Non-pigmented ciliary epithelial cell (primary cell): ENCODE measurements at regions not wholly inside any gene's neighbourhood (a gene's known extent, or its start where the extent isn't known, plus 50 kb on each side); places are given as distances from the start of the nearest gene placed in this dataset.

Experiments
- DNase-seq: peaks from one replicate; pipeline ENCODE4 v3.0.0-alpha.2; 2010; ENCODE audit warnings: low read depth

GRCh38 chr2:15825276-15825980 lies 114.9 kb upstream of the MYCN start:
- DNase-seq: no peak

DNA sequence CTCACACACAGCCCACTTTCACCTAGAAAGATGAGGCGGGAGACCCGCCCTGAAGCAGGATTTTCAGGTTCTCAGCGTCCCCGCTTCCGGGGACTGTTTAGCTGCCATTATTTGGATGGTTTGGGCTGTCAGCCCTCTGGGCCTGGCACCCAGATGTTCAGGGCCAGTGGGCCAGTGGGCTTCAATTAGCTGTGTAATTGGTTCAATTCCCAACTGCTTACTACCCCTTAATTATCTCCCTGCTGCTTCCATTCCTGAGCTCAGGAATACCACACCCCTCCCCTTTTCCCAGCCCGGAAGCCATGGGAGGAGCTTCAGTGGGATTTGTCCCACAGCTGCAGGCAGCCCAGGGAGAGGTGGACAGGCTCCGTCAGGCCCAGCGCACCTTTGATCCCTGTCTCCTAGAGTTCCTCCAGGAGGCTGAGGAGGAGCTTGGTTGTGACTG lies 114.1 kb upstream of the MYCN start:
- DNase-seq: no peak

GRCh38 chr2:15827001-15827400 lies 113.3 kb upstream of the MYCN start:
- DNase-seq: no peak

GRCh38 chr2:15828576-15828975 lies 111.8 kb upstream of the MYCN start:
- DNase-seq: no peak

DNA sequence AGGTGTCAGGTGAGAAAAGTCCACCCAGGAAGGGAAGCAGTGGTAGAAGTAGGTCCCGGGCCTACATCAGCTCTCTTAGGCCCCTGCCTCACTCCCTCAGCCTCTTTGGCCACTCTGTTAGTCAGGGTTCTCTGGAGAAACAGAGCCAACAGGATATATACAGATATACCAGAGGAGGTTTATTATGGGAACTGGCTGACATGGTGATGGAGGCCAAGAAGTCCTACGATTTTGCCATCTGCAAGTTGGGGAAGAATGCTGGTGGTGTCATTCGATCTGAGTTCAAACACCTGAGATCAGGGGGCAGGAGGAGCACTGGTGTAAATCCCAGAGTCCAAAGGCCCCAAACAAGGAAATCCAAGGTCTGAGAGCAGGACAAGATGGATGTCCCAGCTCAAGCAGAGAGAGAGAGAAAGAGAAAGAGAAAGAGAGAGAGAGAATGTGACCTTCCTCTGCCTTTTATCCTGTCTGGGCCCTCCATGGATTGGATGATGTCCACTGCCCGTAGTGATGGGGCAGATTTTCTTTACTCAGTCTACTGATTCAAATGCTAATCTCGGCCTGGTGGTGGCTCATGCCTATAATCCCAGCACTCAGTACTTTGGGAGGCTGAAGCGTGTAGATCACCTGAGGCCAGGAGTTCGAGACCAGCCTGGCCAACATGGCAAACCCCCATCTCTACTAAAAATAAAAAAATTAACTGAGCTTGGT lies 111.1 kb upstream of the MYCN start:
- DNase-seq: no peak

DNA sequence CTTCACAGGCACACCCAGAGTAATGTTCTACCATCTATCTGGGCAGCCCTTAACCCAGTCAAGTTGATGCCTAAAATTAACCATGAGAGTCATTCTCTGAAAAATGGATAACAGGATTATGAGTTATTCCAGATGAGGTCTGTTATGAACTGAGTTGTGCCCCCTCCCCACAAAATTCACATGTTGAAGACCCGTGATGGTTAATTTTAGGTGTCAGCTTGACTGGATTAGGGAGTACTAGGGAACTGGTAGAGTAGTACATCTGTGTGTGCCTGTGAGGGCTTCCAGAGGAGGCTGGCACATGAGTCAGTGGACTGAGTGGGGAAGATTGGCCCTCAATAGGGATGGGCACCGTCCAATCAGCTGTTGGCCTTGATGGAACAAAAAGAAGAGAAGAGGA lies 110.4 kb upstream of the MYCN start:
- DNase-seq: no peak

DNA sequence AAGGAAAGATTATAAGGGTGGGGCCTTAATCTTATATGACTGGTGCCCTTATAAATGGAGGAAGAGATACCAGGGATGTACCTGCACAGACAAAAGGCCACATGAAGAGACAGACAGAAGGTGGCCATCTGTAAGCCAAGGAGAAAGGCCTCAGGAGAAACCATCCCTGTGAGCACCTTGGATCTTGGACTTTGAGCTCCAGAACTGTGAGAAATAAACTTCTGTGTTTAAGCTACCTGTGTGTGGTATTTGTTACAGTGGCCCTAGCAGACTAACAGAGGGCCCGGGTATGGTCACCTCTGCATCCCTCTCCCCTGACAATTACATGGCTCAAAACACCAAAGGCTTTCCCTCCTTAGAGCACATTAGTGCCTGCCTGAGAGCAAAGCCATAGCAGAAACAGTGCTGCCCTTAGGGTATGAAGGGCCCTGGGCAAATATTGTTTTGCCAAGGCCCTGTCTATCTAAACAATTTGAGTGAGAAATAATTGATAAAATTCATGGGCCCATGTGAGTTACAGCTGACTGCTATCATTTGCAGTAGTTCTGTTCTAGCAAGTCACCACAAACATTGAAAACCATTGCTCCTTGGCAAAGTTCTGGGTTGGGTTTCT lies 109.3 kb upstream of the MYCN start:
- DNase-seq: no peak

DNA sequence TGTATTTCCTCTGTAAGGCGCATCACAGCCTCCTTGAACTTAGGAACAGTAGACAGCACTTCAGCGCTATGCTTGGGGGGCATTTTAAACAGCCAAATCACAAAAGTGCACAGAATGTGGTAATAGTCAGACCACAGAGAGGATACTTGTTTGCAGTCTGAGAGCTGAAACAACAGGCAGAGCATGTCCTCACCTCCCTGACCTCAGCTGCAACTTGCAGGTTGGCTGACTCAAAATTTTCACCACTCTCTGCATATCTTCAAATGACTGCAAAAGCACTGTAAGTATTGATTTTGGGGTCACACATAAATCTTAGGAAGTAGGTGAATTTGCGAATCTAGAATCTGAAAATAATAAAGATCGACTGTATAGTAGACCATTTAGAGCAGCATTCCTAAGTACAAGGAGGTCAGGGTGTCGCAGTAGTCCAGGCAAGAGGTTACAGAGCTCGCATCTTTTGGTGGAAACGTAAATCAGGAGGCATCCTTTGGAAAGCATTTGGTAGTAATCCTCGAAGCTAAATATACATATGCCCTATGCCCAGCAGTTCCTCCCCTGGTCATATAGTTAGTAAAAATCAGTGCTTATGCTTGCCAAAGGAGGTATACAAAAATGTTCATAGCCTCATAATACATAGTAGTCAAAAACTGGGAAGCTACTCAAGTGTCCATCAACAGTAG lies 108.2 kb upstream of the MYCN start:
- no peak for DNase-seq

DNA sequence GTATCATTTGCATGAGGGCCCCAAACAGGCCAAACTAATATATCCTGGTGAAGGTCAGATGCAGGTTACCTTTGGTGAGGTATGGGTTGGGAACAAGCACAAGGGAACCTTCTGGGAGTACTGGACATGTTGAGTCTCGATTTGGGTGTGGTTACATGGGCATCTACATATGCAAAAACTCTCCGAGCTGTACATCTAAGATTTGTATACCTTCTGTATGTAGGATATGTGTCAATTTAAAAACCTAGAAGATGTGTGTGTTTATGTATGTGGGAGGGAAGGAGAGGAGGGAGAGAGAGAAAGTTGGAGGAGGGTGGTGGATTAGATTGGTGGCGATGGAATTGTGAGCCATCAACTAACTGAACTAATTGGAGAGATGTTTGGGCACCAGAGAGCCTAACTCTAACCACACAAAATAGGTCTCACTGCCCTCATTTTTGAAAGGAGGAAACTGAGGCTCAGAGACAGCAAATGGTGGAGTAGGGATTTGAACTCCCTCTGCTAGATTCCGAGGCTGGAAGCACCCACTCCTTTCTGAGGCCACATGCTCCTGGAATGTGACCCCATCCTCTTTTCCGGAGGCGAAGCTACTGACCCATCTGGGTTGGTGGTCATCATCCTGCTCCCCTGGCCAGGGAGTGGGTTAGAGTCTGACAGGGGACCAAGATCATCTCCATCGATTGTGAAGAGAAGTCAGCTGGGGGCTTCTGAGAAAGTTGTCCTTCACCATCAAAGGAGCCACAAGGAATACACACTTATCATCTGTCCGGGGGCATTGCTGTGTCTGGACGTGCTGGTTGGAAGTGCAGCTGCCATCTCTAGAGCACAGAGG lies 107.3 kb upstream of the MYCN start:
- DNase-seq: no peak

- DNase-seq: no peak
These were observed 106.6 kb upstream of the MYCN start for GRCh38 chr2:15833731-15834130.

DNA sequence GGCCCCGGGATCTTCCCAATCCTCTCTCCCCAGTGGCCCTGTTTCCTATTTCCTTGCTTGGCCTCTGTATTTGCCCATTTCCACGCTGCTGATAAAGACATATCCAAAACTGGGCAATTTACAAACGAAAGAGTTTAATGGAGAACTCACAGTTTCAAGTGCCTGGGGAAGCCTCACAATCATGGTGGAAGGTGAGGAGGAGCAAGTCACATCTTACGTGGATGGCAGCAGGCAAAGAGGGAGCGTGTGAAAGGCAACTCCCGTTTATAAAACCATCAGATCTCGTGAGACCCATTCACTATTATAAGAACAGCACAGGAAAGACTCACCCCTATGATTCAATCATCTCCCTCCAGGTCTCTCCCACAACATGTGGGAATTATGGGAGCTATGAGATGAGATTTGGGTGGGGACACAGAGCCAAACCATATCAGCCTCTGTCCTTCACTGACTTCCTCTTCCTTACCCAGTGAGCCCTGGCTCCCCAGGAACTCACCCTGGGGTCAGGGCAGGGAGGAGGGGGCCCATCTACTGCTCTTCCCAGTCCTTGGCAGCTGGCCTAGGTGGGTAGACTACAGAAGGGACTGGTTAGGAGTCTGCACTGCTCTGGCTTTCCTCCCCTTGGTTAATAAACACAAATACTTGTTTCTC lies 105.8 kb upstream of the MYCN start:
- no peak for DNase-seq

DNA sequence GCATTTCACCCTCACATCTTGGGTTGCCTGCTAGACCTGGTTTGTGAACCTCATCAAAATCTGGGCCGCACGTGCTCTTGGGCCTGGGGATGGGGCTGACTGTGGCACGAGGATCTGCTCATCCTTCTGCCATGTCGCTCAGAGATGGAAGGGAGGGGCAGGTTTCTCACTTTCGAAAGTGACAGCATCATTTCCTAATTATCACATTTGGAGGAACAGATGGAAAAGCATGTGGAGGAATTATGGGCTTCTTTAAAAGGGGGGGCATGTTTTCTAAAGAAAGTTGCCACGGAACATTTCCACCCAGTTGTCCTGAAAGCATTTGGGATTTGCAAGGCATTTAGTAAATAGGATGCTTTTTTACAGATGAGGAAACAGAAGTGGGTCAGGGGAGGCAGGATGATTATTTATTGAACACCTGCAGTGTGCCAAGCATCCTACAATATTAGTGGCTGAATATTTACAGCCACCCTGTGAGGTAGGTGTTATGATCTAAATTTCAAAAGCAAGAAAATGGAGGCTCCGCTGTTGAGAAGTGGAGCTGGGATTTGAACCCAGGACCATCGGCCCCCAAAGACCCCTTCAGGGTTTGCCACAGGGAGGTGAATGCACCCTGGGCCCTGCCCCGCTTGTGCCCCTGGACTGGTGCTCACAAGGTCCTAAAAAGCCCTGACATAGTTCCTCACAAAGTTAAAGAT lies 104.2 kb upstream of the MYCN start:
- no peak for DNase-seq

GRCh38 chr2:15836689-15837610 lies 103.4 kb upstream of the MYCN start:
- DNase-seq: no peak

DNA sequence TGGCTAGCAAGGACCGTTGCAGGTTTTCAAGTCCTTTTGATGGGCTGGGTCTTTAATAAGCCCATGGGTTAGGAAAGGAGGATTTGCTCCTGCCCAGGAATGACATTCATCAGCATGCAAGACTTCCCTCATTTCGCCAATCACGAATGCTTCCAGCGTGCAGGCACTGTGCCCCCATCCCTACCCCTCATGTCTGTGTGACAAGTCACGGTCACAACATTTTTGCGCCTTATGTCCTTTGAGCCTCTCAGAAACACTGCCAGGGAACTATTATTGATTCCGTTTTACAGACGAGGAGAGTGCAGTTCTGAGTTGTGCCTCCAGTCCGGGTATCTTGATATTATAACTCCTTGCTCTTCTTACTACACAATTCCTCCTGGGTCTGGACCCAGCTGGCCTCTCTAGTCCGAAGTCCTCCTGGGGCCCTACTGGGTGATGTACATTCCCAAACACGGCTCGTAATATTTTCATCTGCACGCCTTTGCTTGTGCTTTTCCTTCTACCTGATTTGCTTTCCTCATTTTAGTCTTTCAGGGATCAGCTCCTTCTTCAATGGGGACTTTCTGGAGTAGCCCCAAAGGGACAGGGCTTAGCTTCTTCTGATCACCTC lies 101.8 kb upstream of the MYCN start:
- DNase-seq: no peak

GRCh38 chr2:15839426-15840124 lies 100.8 kb upstream of the MYCN start:
- DNase-seq: no peak

- no peak for DNase-seq
These were observed 100.2 kb upstream of the MYCN start for GRCh38 chr2:15840148-15840547.

DNA sequence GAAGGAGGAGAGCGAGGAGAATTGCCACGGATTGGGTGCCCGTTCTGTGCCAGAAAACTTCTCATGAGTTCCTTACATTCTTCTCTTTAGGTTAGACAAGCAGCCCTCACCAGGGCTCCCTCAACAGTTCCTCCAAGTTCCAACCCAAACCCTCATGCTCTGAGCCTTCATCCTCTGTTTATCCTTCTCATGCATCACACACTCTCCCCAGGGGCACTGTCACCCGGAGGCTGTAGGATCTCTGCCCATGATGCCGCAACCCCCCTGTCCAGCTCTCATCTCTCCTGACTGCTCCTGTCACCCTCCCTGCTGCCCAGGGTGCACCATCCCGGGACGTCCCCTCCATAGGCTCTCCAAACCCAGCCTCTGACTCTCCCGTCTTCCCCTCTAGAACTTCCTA lies 99.4 kb upstream of the MYCN start:
- no peak for DNase-seq

- no peak for DNase-seq
These were observed 98.4 kb upstream of the MYCN start for GRCh38 chr2:15841776-15842560.
